ENCODE measurements at regions not wholly inside any gene's neighbourhood (a gene's known extent, or its start where the extent isn't known, plus 50 kb on each side); places are given as distances from the start of the nearest gene placed in this dataset.

DNA sequence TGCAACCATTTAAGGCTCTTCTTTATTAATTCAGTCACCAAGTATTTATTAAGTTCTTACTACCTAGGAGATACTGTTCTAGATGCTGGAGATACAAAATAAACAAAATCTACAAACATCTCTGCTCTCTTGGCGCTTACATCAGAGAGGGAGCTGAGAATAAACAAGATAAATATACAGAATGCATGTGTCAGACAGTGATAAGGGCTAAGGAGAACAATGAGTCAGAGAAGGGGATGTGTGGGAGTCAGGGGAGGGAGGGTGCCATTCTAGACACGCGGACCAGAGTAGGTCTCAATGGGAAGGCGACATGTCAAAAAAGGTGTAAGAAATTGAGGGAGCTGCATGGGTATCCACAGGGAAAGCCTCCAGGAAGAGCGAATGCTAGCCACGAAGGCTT, 393.2 kb downstream of the RWDD3 start:
- no peak overlapping the region for H3K4me3 ChIP-seq (ENCODE audit: extremely low read depth in 1 of 4, insufficient read depth in 2 of 4, low read depth in 3 of 4, low read length in 4 of 4)
- no peak overlapping the region for H2BK12ac ChIP-seq (ENCODE audit: low read depth, low read length)
- H4K91ac ChIP-seq (replicated peaks; ENCODE audit: insufficient read length, low read length), result no peak overlapping the region
- no peak overlapping the region for H2BK5ac ChIP-seq (ENCODE audit: low read depth, low read length)
- H3K9me3 ChIP-seq (ENCODE audit: insufficient read depth in 2 of 2, low read depth in 1 of 2, low read length in 1 of 2), result no peaks in the 10 kb centered on the region
- no peak overlapping the region for H4K8ac ChIP-seq (ENCODE audit: extremely low read depth, insufficient read depth, low read length)
- no peak overlapping the region for H2AK5ac ChIP-seq (ENCODE audit: low read depth, low read length)
- H3K27me3 ChIP-seq (replicated peaks in 1 of 4; ENCODE audit: control insufficient read depth in 3 of 4, extremely low read depth in 1 of 4, insufficient read depth in 3 of 4, low read length in 3 of 4), result no peaks in the 10 kb centered on the region
- H3K56ac ChIP-seq (replicated peaks; ENCODE audit: insufficient read length, low read depth, low read length), result no peak overlapping the region
- H4K5ac ChIP-seq (ENCODE audit: insufficient read length, low read depth, low read length), result no peak overlapping the region
- DNase-seq (ENCODE audit: low read depth in 1 of 2, low spot score in 2 of 2) (no peak), FAIRE-seq (no peak)
- H3K9ac ChIP-seq (replicated peaks in 1 of 4; ENCODE audit: extremely low read depth in 1 of 4, low read depth in 3 of 4, low read length in 3 of 4), result no peak overlapping the region
- H3K27ac ChIP-seq (ENCODE audit: low read depth, low read length), result no peak overlapping the region
- ChIA-PET POLR2A (ENCODE audit: partially characterized antibody) (no interaction called here), CTCF (ENCODE audit: partially characterized antibody) (no interaction called here)
- no peak for TF ChIP-seq SP4 (IDR thresholded peaks at IDR 0.05; ENCODE audit: low read length)
- TF ChIP-seq GTF2F1 (IDR thresholded peaks at IDR 0.05; ENCODE audit: borderline replicate concordance, low read depth, low read length), result no peak
- TF ChIP-seq CTBP2 (IDR thresholded peaks at IDR 0.05; ENCODE audit: borderline replicate concordance, insufficient read depth, insufficient read length, low read length), result no peak
- TF ChIP-seq SIX5 (IDR thresholded peaks at IDR 0.05; ENCODE audit: low read depth, low read length), result no peak
- no peak for TF ChIP-seq ASH2L (IDR thresholded peaks at IDR 0.05; ENCODE audit: low read length)
- no peak for TF ChIP-seq CEBPB (IDR thresholded peaks at IDR 0.05; ENCODE audit: low read depth, low read length)
- TF ChIP-seq EP300 (IDR thresholded peaks at IDR 0.05; ENCODE audit: borderline replicate concordance in 1 of 2, low read depth in 2 of 2, low read length in 2 of 2), result no peak
- TF ChIP-seq CREB1 (IDR thresholded peaks at IDR 0.05), result no peak
- no peak for TF ChIP-seq RBBP5 (IDR thresholded peaks at IDR 0.05; ENCODE audit: borderline replicate concordance, low read depth, low read length)
- TF ChIP-seq POLR2AphosphoS5 (IDR thresholded peaks at IDR 0.05; ENCODE audit: low read depth, low read length), result no peak
- TF ChIP-seq SRF (IDR thresholded peaks at IDR 0.05; ENCODE audit: low read depth, low read length), result no peak
- no peak for TF ChIP-seq KDM4A (IDR thresholded peaks at IDR 0.05; ENCODE audit: low read depth, low read length, severe bottlenecking)
- no peak for TF ChIP-seq CHD1 (IDR thresholded peaks at IDR 0.05; ENCODE audit: low read depth, low read length)
- H3K14ac ChIP-seq (ENCODE audit: insufficient read length), result no peak overlapping the region
- no peaks in the 10 kb centered on the region; a peak in 1 of 7 replicates for H3K4me1 ChIP-seq (replicated peaks in 1 of 4; ENCODE audit: control insufficient read depth in 3 of 4, insufficient read depth in 4 of 4, low read length in 3 of 4)
- no peak overlapping the region for H2BK120ac ChIP-seq (replicated peaks; ENCODE audit: low read depth, low read length)
- no peak overlapping the region for H3K18ac ChIP-seq (ENCODE audit: extremely low read depth, low read length)
- H3K79me1 ChIP-seq (ENCODE audit: low read depth, low read length), result no peaks in the 10 kb centered on the region
- no peak overlapping the region for H3K23ac ChIP-seq (ENCODE audit: insufficient read length)
- no peak overlapping the region for H2BK20ac ChIP-seq (ENCODE audit: low read length)
- H3K4me2 ChIP-seq (ENCODE audit: insufficient read depth in 1 of 2, low read depth in 2 of 2, low read length in 2 of 2), result no peak overlapping the region
- H3K23me2 ChIP-seq (ENCODE audit: low read depth, low read length), result no peaks in the 10 kb centered on the region
- no peaks in the 10 kb centered on the region for H4K20me1 ChIP-seq (replicated peaks in 1 of 2; ENCODE audit: control insufficient read depth in 1 of 2, insufficient read depth in 2 of 2, low read length in 2 of 2)
- no peaks in the 10 kb centered on the region; a peak in 1 of 8 replicates for H3K36me3 ChIP-seq (ENCODE audit: control insufficient read depth in 2 of 4, insufficient read depth in 4 of 4, low read length in 3 of 4)
- no peak overlapping the region for H2AFZ ChIP-seq (ENCODE audit: low read length)
- no peak overlapping the region for H2BK15ac ChIP-seq (ENCODE audit: low read length)
- H3K79me2 ChIP-seq (ENCODE audit: control insufficient read depth in 1 of 2, insufficient read depth in 2 of 2, low read length in 2 of 2), result no peaks in the 10 kb centered on the region
- WGBS, 2 experiments (ENCODE audit: extremely low coverage in 1 of 2, insufficient coverage in 1 of 2, insufficient read length in 1 of 2, insufficient replicate concordance in 2 of 2, low coverage in 1 of 2, low lambda C conversion rate in 2 of 2, missing lambda C conversion rate in 1 of 2), result 94% methylated on average over 6 of the region's 6 CpGs; no CpG with 5 or more reads in 1 of the 2 experiments
- H3K4ac ChIP-seq (replicated peaks; ENCODE audit: insufficient read length, low read depth, low read length), result no peak overlapping the region

All from H1 (cell line).